Retinal pigment epithelial cell (primary cell): ENCODE measurements at regions not wholly inside any gene's neighbourhood (a gene's known extent, or its start where the extent isn't known, plus 50 kb on each side); places are given as distances from the start of the nearest gene placed in this dataset.
A peak's percentile ranks its signal among the peaks of the same experiment; 100 is the strongest.

Source experiments
- DNase-seq: peaks from one replicate; pipeline ENCODE4 v3.0.0-alpha.2; 2010; ENCODE audit warnings: low read depth
- H3K4me3 ChIP-seq: 2 replicates; pipeline ENCODE4 v1.5.1; 2011; ENCODE audit warnings: mild to moderate bottlenecking, low read length, control low read depth, moderate library complexity
- TF ChIP-seq, protein P1 (sequence below): conservative IDR thresholded peaks from 2 replicates; pipeline ENCODE4 v1.5.1; 2011; ENCODE audit warnings: low read depth, low read length, control low read depth, inconsistent platforms

DNA sequence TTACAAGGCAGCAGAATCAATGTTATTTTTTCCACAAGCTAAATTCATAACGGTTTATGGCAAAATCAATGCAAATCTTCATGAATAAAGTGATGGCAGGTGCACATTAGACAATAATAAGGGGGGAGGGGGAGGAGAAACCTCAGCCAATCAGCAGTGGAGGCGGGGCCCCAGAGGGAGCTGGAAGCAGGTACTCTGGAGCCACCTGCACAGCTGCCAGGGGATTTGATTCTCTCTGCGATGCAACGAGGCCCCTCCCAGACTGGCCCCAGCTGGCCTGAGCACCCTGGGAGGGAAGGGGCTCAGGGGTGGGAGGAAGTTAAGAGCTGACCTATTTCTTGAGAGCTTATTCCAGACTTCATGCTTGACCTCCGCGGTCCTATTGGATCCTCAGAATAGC is 127.8 kb upstream of the IGSF21 start:
- no peak for DNase-seq
- TF ChIP-seq, protein P1, sequence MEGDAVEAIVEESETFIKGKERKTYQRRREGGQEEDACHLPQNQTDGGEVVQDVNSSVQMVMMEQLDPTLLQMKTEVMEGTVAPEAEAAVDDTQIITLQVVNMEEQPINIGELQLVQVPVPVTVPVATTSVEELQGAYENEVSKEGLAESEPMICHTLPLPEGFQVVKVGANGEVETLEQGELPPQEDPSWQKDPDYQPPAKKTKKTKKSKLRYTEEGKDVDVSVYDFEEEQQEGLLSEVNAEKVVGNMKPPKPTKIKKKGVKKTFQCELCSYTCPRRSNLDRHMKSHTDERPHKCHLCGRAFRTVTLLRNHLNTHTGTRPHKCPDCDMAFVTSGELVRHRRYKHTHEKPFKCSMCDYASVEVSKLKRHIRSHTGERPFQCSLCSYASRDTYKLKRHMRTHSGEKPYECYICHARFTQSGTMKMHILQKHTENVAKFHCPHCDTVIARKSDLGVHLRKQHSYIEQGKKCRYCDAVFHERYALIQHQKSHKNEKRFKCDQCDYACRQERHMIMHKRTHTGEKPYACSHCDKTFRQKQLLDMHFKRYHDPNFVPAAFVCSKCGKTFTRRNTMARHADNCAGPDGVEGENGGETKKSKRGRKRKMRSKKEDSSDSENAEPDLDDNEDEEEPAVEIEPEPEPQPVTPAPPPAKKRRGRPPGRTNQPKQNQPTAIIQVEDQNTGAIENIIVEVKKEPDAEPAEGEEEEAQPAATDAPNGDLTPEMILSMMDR: no peak
- no peak overlapping the region for H3K4me3 ChIP-seq

DNA sequence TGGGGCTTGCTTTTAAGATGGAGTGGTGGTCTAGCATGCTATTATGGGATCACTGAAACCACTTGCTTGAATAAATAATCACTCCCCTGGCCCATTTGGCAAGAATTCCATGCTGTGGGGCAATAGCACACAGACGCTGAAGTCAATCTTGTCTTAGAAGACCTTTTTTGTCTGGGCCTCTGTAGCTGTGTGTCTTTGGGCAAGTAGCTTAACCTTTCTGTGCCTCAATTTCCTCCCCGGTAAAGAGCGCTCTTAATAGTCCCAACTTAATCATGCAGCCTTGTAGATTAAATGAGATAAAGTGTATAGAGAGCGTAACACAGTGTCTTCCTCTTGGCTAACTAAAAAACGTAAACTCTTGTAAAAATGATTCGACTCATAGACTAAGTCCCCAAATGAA is 125.4 kb upstream of the IGSF21 start:
- no peak overlapping the region for H3K4me3 ChIP-seq
- no peak for DNase-seq
- TF ChIP-seq, protein P1: no peak

DNA sequence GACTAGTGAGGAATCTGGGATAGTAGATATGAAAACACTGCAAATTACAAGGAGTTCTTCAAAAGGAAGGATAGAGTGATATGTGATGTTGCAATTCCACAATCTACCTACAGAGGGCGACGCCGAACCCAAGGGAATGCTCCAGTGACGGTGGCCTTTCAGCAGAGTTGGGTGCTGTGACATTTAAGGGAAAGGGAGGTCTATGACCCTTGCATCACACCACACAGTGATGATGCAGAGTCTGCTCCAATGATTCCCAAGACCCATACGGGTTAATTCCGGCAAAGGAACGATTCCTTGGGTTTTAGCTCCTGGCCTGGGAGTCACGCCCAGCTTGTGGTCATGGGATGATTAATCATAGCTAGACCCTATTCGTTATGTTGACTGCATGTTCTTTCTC is 123.0 kb upstream of the IGSF21 start:
- TF ChIP-seq, protein P1: peak; percentile 57
- DNase-seq: no peak
- H3K4me3 ChIP-seq: no peak overlapping the region

DNA sequence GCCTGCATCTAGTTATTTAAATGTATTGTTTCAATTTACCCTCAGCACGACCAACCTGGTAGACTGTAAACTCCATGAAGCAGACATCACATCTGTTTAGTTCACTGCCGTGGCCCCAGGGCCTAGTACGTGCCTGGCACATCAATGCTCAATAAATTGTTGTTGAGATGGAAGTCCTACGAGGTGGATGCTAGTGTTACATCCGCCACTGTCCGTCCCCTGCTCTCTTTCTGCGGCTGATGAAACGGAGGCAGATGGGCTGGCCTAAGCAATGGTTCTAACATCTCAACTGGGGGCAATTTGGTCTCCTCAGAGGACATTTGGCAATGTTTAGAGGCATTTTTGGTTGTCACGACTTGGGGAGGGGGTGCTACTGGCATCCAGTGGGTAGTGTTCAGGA is 121.4 kb upstream of the IGSF21 start:
- TF ChIP-seq, protein P1: no peak

DNA sequence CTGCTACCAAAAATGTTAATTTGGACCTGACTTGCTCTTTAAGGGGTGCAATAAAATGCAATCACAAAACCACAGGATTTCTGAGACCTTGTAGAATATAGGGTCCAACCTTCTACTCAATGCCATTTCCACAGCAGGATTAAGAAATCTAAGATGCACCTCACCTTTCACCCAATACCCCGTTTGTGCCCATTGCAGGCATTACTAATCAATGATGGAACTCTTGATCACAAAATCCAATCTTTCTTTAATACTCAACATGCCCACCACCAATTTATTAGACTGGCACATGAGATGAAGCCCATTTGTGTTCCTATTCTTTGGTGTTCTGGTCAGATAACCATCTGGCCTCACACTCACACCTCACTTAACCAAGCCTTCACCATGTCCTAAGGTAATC is 117.2 kb upstream of the IGSF21 start:
- TF ChIP-seq, protein P1: no peak

More for the DNA sequence above, 121.4 kb upstream of the IGSF21 start:
- no peak overlapping the region for H3K4me3 ChIP-seq
- no peak for DNase-seq

DNA sequence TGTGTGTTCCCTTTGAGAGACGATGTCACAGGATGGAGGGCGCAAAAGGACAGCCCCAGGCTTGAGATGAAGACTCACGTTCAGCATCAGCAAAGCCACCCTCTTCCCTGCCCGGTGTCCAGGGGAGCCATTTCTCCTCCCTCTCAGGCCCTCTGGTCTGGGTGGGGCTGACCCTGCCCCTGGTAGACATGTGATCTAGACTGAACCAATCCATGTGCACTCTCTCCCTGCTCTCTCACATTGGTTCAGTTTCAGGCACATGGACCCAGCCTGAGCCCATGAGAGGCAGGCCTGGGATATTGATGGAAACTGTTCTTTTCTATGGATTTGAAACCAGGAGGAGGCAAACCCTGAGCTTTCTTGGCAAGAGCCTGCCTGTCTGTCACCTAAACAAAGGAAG is 115.6 kb upstream of the IGSF21 start:
- no peak overlapping the region for H3K4me3 ChIP-seq
- no peak for DNase-seq
- TF ChIP-seq, protein P1: no peak

More for the DNA sequence above, 117.2 kb upstream of the IGSF21 start:
- no peak for DNase-seq
- no peak overlapping the region for H3K4me3 ChIP-seq

DNA sequence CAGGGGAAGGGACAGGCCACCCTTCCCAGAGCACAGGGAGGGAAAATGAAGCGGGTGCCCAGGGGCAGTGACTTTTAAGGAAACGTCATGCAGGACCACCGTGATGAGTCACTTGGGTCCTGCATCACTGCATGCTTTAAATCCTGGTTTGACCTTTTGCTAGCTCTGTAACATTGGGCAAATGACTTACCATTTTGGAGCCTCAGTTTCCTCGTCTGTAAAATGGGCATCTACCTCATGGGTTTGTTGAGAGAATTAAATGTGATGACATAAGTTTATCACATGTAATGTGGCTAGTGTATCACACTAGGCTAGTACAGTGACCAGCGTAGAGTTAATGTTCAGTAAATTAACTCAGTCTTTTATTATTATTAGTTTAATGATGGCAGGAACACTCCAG is 114.8 kb upstream of the IGSF21 start:
- TF ChIP-seq, protein P1: no peak
- no peak for DNase-seq
- no peak overlapping the region for H3K4me3 ChIP-seq
